ENCODE measurements at regions not wholly inside any gene's neighbourhood (a gene's known extent, or its start where the extent isn't known, plus 50 kb on each side); places are given as distances from the start of the nearest gene placed in this dataset.

DNA sequence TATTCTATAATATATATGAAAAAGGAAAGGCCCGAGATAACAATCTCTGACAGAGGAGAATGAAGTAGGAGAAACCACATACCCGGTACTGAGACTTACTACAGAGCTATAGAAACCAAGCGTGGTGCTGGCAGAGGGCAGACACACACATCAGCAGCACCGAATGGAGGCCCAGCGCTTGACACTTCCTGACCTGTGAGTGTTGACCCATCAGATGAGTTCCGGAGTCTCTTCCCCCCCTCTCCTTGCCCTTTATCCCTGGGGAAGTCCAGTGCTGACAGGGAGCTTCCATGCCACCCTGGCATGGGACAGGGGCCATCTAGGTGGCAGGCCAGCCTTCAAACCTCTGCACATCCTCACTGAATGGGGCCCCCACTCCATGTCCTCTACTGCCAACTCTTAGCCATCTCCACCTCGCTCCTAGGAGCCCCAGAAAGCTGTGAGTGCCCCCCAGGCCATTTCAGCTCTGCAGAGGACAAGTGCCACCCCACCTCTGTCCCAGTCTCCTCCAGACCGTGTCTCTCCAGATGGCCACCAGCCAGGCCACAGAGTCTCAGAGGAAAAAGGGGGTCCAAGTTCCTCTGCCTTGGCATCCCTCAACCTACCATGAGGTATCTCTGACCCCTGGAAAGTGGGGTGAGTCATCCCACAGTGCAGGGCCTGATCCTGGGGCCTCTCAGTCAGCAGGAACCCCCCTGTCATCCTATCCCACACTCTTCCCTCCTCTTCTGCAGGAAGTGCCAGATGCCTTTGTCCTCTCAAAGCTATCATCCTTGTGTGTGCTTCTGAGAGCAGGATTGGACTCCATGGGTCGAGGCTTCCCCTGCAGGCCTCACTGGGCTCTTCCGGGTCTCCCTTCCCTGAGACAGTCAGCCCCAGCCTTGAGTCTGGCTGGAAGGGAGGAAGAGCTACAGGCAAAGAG, 116.5 kb upstream of the ALDH1A3 start:
- TF ChIP-seq, protein P1, sequence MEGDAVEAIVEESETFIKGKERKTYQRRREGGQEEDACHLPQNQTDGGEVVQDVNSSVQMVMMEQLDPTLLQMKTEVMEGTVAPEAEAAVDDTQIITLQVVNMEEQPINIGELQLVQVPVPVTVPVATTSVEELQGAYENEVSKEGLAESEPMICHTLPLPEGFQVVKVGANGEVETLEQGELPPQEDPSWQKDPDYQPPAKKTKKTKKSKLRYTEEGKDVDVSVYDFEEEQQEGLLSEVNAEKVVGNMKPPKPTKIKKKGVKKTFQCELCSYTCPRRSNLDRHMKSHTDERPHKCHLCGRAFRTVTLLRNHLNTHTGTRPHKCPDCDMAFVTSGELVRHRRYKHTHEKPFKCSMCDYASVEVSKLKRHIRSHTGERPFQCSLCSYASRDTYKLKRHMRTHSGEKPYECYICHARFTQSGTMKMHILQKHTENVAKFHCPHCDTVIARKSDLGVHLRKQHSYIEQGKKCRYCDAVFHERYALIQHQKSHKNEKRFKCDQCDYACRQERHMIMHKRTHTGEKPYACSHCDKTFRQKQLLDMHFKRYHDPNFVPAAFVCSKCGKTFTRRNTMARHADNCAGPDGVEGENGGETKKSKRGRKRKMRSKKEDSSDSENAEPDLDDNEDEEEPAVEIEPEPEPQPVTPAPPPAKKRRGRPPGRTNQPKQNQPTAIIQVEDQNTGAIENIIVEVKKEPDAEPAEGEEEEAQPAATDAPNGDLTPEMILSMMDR (IDR thresholded peaks at IDR 0.05; ENCODE audit: insufficient read depth, low read depth, low read length): no peak
- TF ChIP-seq EZH2 (IDR thresholded peaks at IDR 0.05; ENCODE audit: insufficient read depth, low read length): no peak
